NCI-H128 (cell line): ENCODE measurements at regions not wholly inside any gene's neighbourhood (a gene's known extent, or its start where the extent isn't known, plus 50 kb on each side); places are given as distances from the start of the nearest gene placed in this dataset.
"Not testable (repeated sequence)": the region's sequence is repeated elsewhere in the genome, so short reads cannot be mapped to it uniquely, and the experiment has no call there.

Experiments used
- DNase-seq: peaks from one replicate; lab custom pipeline; 2025; ENCODE audit not compliant: unreplicated experiment; lab: John Stamatoyannopoulos, UW

- no peak for DNase-seq
Measured at GRCh38 chr1:184820956-184821355, 66.3 kb upstream of the EDEM3 start.

- DNase-seq = no peak
Measured at GRCh38 chr1:184820218-184820750, 65.6 kb upstream of the EDEM3 start.

- no peak for DNase-seq
Measured at GRCh38 chr1:184818646-184819045, 64.0 kb upstream of the EDEM3 start.

- DNase-seq = not testable (repeated sequence)
Measured at GRCh38 chr1:184817003-184817402, 62.3 kb upstream of the EDEM3 start.

- DNase-seq = no peak
Measured at GRCh38 chr1:184813528-184814089, 59.0 kb upstream of the EDEM3 start.

DNA sequence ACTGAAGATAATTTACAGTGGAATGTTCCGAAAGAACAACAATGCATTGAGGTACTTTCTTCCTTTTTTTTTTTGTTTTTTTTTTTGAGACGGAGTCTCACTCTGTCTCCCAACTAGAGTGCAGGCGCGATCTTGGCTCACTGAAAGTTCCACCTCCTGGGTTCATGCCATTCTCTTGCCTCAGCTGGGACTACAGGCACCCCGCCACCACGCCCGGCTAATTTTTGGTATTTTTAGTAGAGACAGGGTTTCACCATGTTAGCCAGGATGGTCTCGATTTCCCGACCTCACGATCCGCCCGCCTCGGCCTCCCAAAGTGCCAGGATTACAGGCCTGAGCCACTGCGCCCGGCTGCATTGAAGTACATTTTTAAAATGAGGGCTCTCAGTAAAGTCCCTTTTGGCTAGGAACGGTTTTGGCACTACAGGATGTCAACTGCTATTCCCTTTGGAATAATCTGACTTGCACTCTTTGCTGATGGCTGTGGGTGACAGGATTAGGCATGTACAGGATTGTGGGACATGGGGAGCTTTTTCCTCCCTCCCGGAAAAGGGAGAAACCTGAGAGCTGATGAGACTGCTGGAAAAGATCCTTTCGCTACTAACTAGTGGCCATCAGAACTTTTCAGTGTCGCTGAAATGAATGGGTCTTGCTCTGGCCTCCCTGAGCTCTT lies 56.9 kb upstream of the EDEM3 start:
- no peak for DNase-seq

GRCh38 chr1:184810735-184811343 lies 56.2 kb upstream of the EDEM3 start:
- no peak for DNase-seq

DNA sequence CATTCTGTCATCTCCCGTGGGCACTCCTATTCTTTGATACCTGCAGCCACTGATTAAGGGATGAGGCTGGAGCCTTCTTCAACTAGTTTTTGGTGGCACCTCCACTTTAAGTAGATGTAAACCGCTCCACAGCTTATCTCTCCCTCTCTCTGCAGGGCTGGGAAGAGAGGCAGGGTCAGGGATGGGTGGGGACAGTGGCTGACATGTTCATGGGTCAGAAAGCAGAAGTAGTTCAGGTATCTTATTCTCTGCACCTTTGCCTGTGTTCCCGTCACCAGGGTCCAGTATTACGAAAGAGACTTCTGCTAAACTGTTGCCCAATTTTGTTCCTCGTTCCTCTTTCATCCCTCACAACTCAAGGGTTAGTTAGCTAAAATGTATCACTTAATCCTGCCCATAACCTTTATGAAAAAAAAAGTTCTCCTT lies 51.7 kb upstream of the EDEM3 start:
- DNase-seq = no peak

DNA sequence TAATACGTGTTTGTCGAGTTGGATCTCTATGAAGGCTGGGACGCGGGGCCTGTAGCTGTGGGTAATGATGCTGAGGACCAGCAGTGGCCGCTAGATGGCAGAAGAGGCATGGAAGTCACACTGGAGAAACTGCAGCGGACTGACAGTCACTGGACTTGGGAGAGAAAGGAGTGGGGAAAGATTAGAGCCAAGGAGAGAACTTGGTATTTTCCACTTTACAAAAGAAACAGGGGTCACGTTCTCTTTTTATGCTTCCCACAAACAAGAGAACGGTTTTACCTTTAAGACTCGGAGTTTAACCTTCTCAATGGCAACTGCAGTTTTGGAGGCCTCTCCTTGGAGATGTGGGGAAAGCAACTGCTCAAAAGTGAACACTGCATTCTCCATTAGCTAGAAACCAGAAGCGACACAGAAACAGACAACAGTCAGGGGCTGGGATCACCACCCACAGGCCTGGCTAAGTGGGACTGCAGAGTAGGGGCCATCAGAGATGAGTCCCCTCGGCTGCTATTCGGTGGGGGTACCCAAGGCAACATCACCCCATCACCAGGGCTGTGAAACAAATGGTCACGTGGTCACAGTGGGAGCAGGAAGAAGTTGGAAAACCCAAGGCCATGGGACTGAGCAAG lies 51.1 kb upstream of the EDEM3 start:
- DNase-seq = peak; percentile 68
